CD14-positive monocyte (primary cell): ENCODE measurements at regions not wholly inside any gene's neighbourhood (a gene's known extent, or its start where the extent isn't known, plus 50 kb on each side); places are given as distances from the start of the nearest gene placed in this dataset.

Source experiments
- DNase-seq, 3 donors: peaks; one replicate each; pipeline ENCODE4 v3.0.0-alpha.2; 2011 to 2022
- H2AFZ ChIP-seq: 2 replicates; pipeline ENCODE4 v1.6.0; 2012; ENCODE audit warnings: mild to moderate bottlenecking, low read depth, low read length, inconsistent platforms; ENCODE audit not compliant: insufficient read depth, poor library complexity, severe bottlenecking
- H3K27ac ChIP-seq, 2 donors: 1 replicate in 1 of 2; 2 replicates in 1 of 2; pipeline ENCODE4 v1.5.1; 2012 to 2013; ENCODE audit warnings: low read length in 2 of 2, control low read depth in 1 of 2, inconsistent platforms in 1 of 2, low read depth in 1 of 2, mild to moderate bottlenecking in 1 of 2
- H3K27me3 ChIP-seq, 2 donors: one replicate each; pipeline versions ENCODE4 v1.6.0 to v1.6.1; 2011 to 2013; ENCODE audit warnings: low read length in 2 of 2; ENCODE audit not compliant: control insufficient read depth in 2 of 2, insufficient read depth in 2 of 2
- H3K36me3 ChIP-seq, 2 donors: replicated peaks in 1 of 2; 1 replicate in 1 of 2; 2 replicates in 1 of 2; pipeline versions ENCODE4 v1.5.1 to v1.6.1; 2012 to 2013; ENCODE audit warnings: low read length in 2 of 2, control low read depth in 1 of 2, inconsistent platforms in 1 of 2, mild to moderate bottlenecking in 1 of 2; ENCODE audit not compliant: insufficient read depth in 2 of 2, control insufficient read depth in 1 of 2
- H3K4me1 ChIP-seq, 2 donors: 1 replicate in 1 of 2; 2 replicates in 1 of 2; pipeline versions ENCODE4 v1.5.1 to v1.6.1; 2012 to 2013; ENCODE audit warnings: low read length in 2 of 2, control low read depth in 1 of 2, inconsistent platforms in 1 of 2, mild to moderate bottlenecking in 1 of 2, moderate library complexity in 1 of 2; ENCODE audit not compliant: insufficient read depth in 2 of 2, control insufficient read depth in 1 of 2
- H3K4me2 ChIP-seq: replicated peaks from 2 replicates; pipeline ENCODE3; 2012; ENCODE audit warnings: low read length, moderate library complexity, mild to moderate bottlenecking; ENCODE audit not compliant: poor library complexity, severe bottlenecking; ENCODE audit errors: extremely low read depth
- H3K4me3 ChIP-seq, 3 experiments: fragments of 200-600 bp in 1 of 3; sonication (generic) in 1 of 3; replicated peaks in 1 of 3; 1 replicate in 2 of 3; 2 replicates in 1 of 3; pipeline ENCODE4 v1.5.1; 2011 to 2013; ENCODE audit warnings: low read length in 3 of 3, mild to moderate bottlenecking in 3 of 3, control low read depth in 2 of 3, low read depth in 2 of 3, inconsistent platforms in 1 of 3, moderate library complexity in 1 of 3
- H3K79me2 ChIP-seq: 2 replicates; pipeline ENCODE4 v1.6.0; 2012; ENCODE audit warnings: mild to moderate bottlenecking, control low read depth, inconsistent platforms, low read length, moderate library complexity; ENCODE audit not compliant: insufficient read depth
- H3K9ac ChIP-seq: 2 replicates; pipeline ENCODE4 v1.6.0; 2017; ENCODE audit warnings: low read length, mild to moderate bottlenecking; ENCODE audit not compliant: insufficient read depth, poor library complexity, severe bottlenecking
- H3K9me3 ChIP-seq, 2 donors: replicated peaks in 1 of 2; 1 replicate in 1 of 2; 2 replicates in 1 of 2; pipeline versions ENCODE4 v1.5.1 to v1.6.1; 2012 to 2013; ENCODE audit warnings: low read length in 2 of 2, control low read depth in 1 of 2; ENCODE audit not compliant: control insufficient read depth in 1 of 2, insufficient read depth in 1 of 2
- H4K20me1 ChIP-seq: 2 replicates; pipeline ENCODE4 v1.6.0; 2012; ENCODE audit warnings: mild to moderate bottlenecking, low read length, control low read depth, moderate library complexity; ENCODE audit not compliant: insufficient read depth
- H3K27ac Mint-ChIP-seq, 7 donors: one replicate each; pipeline ENCODE4 v1.8.0; 2020; ENCODE audit warnings: mild to moderate bottlenecking in 7 of 7, mixed read lengths in 7 of 7, moderate library complexity in 6 of 7, inconsistent platforms in 2 of 7
- H3K27me3 Mint-ChIP-seq, 3 donors: one replicate each; pipeline ENCODE4 v1.8.0; 2021 to 2022; ENCODE audit warnings: low read depth in 3 of 3, mild to moderate bottlenecking in 3 of 3, mixed read lengths in 3 of 3, moderate library complexity in 3 of 3, inconsistent platforms in 1 of 3
- H3K36me3 Mint-ChIP-seq, 2 donors: one replicate each; pipeline ENCODE4 v1.8.0; 2020; ENCODE audit warnings: mixed read lengths in 2 of 2, inconsistent platforms in 1 of 2, mild to moderate bottlenecking in 1 of 2
- H3K4me1 Mint-ChIP-seq: one replicate; pipeline ENCODE4 v1.8.0; 2020; ENCODE audit warnings: mild to moderate bottlenecking, mixed read lengths
- H3K4me3 Mint-ChIP-seq, 2 donors: one replicate each; pipeline ENCODE4 v1.8.0; 2020; ENCODE audit warnings: mild to moderate bottlenecking in 2 of 2, mixed read lengths in 2 of 2, moderate library complexity in 1 of 2
- H3K9me3 Mint-ChIP-seq, 7 donors: one replicate each; pipeline ENCODE4 v1.8.0; 2020 to 2022; ENCODE audit warnings: mixed read lengths in 7 of 7, mild to moderate bottlenecking in 6 of 7, moderate library complexity in 6 of 7, inconsistent platforms in 2 of 7
- CTCF ChIP-seq: fragments of 200-600 bp; IDR thresholded peaks from one replicate; pipeline ENCODE4 v1.8.0; 2022; ENCODE audit warnings: antibody characterized with exemption, mild to moderate bottlenecking
- WGBS: methylation state at CpG from one replicate; pipeline ENCODE4 v1.1.5; 2013; ENCODE audit warnings: missing lambda C conversion rate; ENCODE audit not compliant: insufficient coverage; 5-methylcytosine and 5-hydroxymethylcytosine counted together
- intact Hi-C, 2 donors: fragments of 100-400 bp; cut with micrococcal nuclease; formaldehyde crosslinking; loops; one replicate each; pipeline versions ENCODE4 v1.15.0 to v1.15.1; 2023

DNA sequence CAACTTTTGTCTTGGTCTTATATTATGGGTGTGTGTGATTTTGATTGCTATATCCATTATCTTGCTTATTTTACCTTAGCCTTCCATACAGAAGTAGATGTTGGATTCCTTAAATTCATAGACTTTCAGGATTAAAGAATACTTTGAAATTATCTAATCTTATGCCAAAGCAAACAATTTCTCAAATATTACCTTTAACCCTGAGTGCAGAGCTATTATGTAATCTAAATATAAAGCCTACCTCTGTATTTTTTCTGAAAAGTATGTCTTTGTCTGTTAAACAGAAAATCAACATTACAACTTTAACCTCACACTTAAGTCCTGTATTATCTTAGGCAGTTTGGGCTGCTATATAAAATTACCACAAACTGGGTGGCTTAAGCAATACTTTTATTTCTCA, 782.5 kb downstream of the STIM2 start:
- Histone ChIP-seq H3K27ac (no peak overlapping the region), H3K4me2 (no peak overlapping the region), H3K27me3 (no peaks in the 10 kb centered on the region), H3K4me3 (no peak overlapping the region), H4K20me1 (no peaks in the 10 kb centered on the region), H3K4me1 (no peaks in the 10 kb centered on the region), H3K36me3 (no peaks in the 10 kb centered on the region), H2AFZ (no peak overlapping the region), H3K9me3 (no peaks in the 10 kb centered on the region), H3K79me2 (no peaks in the 10 kb centered on the region), H3K9ac (no peak overlapping the region)
- H3K4me1 Mint-ChIP-seq, result no peaks in the 10 kb centered on the region
- no peak for DNase-seq
- no peak for TF ChIP-seq CTCF
- H3K4me3 Mint-ChIP-seq, result no peak overlapping the region
- H3K9me3 Mint-ChIP-seq, result peaks cover 0 to 2% (median 0%) of the 10 kb centered on the region in 7 donors
- no peaks in the 10 kb centered on the region for H3K27me3 Mint-ChIP-seq
- no peak overlapping the region for H3K27ac Mint-ChIP-seq
- intact Hi-C loops, result no loop called here
- H3K36me3 Mint-ChIP-seq, result no peaks in the 10 kb centered on the region

- no peaks in the 10 kb centered on the region for H4K20me1 ChIP-seq
- no peaks in the 10 kb centered on the region for H3K36me3 Mint-ChIP-seq
- H3K79me2 ChIP-seq, result no peaks in the 10 kb centered on the region
- H3K9me3 Mint-ChIP-seq, result peaks cover 0 to 1% (median 0%) of the 10 kb centered on the region in 7 donors
- no CpG with 5 or more reads among the region's 4 CpGs for WGBS
- no peak for TF ChIP-seq CTCF
- no peak overlapping the region for H3K27ac Mint-ChIP-seq
- no peak overlapping the region for H3K9ac ChIP-seq
- H2AFZ ChIP-seq, result no peak overlapping the region
- no peaks in the 10 kb centered on the region for H3K27me3 Mint-ChIP-seq
- intact Hi-C loops, result no loop called here
- H3K36me3 ChIP-seq, result no peaks in the 10 kb centered on the region
- no peaks in the 10 kb centered on the region for H3K4me1 ChIP-seq
- no peaks in the 10 kb centered on the region for H3K27me3 ChIP-seq
- no peaks in the 10 kb centered on the region for H3K4me1 Mint-ChIP-seq
- no peak overlapping the region for H3K4me2 ChIP-seq
- H3K4me3 ChIP-seq, result no peak overlapping the region
- no peak overlapping the region for H3K4me3 Mint-ChIP-seq
- DNase-seq, result no peak
- H3K27ac ChIP-seq, result no peak overlapping the region
- no peaks in the 10 kb centered on the region for H3K9me3 ChIP-seq
Observed at GRCh38 chr4:27648416-27648815, 787.8 kb downstream of the STIM2 start.
